Endothelial cell of umbilical vein (primary cell): ENCODE measurements at regions not wholly inside any gene's neighbourhood (a gene's known extent, or its start where the extent isn't known, plus 50 kb on each side); places are given as distances from the start of the nearest gene placed in this dataset.

ENCODE experiments used
- BruUV-seq: library from RNA; stranded (reverse); fragments of 400-500 nt; replicated peaks from 2 replicates; lab custom pipeline; 2021; lab: Mats Ljungman, UMichigan
- CTCF ChIA-PET: fragments of 300-600, 350-600 bp; sonication (Branson Sonifier 250); formaldehyde crosslinking; loops from one replicate; lab custom pipeline; 2021; ENCODE audit warnings: antibody characterized with exemption, inconsistent platforms; lab: Charles Lee
- POLR2A ChIA-PET: fragments of 300-600, 350-600 bp; sonication (Branson Sonifier 250); formaldehyde crosslinking; loops from one replicate; lab custom pipeline; 2021; ENCODE audit warnings: antibody characterized with exemption, inconsistent platforms; lab: Charles Lee
- DNase-seq: peaks from one replicate; pipeline ENCODE4 v3.0.0-alpha.2; 2011; ENCODE audit warnings: low read depth, low spot score
- FAIRE-seq: peaks from 2 replicates; lab custom pipeline; 2011; peaks lifted over from hg19 to GRCh38; lab: Jason Lieb, UNC
- H2AFZ ChIP-seq: 2 replicates; pipeline ENCODE4 v1.6.0; 2012; ENCODE audit warnings: low read depth, low read length, control low read depth, inconsistent platforms
- H3K27ac ChIP-seq: 2 replicates; pipeline ENCODE4 v1.5.1; 2011; ENCODE audit warnings: low read depth, mild to moderate bottlenecking, control low read depth, low read length, moderate library complexity; ENCODE audit not compliant: insufficient read depth
- H3K27me3 ChIP-seq, 2 experiments: 2 replicates each; pipeline versions ENCODE4 v1.6.0 to v1.6.1; 2011; ENCODE audit warnings: low read length in 2 of 2, mixed read lengths in 1 of 2; ENCODE audit not compliant: control insufficient read depth in 2 of 2, insufficient read depth in 2 of 2
- H3K36me3 ChIP-seq, 2 experiments: 2 replicates in 1 of 2; 3 replicates in 1 of 2; pipeline ENCODE4 v1.5.1; 2011; ENCODE audit warnings: low read length in 2 of 2, mild to moderate bottlenecking in 1 of 2, moderate library complexity in 1 of 2; ENCODE audit not compliant: control insufficient read depth in 2 of 2, insufficient read depth in 2 of 2; ENCODE audit errors: extremely low read depth in 1 of 2
- H3K4me1 ChIP-seq: 3 replicates; pipeline ENCODE4 v1.5.1; 2011; ENCODE audit warnings: mild to moderate bottlenecking, low read length; ENCODE audit not compliant: control insufficient read depth, insufficient read depth; ENCODE audit errors: extremely low read depth
- H3K4me2 ChIP-seq: 2 replicates; pipeline ENCODE4 v1.6.1; 2011; ENCODE audit warnings: low read length, control low read depth, mixed read lengths; ENCODE audit not compliant: insufficient read depth
- H3K4me3 ChIP-seq, 3 experiments: fragments of 200-600 bp in 1 of 3; sonication (generic), shearing (Covaris generic) in 1 of 3; replicated peaks in 1 of 3; 2 replicates each; pipeline ENCODE4 v1.5.1; 2011 to 2016; ENCODE audit warnings: control low read depth in 3 of 3, low read length in 3 of 3, mild to moderate bottlenecking in 2 of 3, inconsistent platforms in 1 of 3, low read depth in 1 of 3, moderate library complexity in 1 of 3; ENCODE audit not compliant: insufficient read depth in 1 of 3
- H3K79me2 ChIP-seq: 2 replicates; pipeline ENCODE4 v1.6.0; 2012; ENCODE audit warnings: low read length, inconsistent platforms; ENCODE audit not compliant: control insufficient read depth, insufficient read depth
- H3K9ac ChIP-seq: replicated peaks from 2 replicates; pipeline ENCODE3; 2011; ENCODE audit warnings: low read length, control low read depth; ENCODE audit not compliant: insufficient read depth; ENCODE audit errors: extremely low read depth
- H3K9me1 ChIP-seq: replicated peaks from 3 replicates; pipeline ENCODE4 v1.6.0; 2011; ENCODE audit warnings: mild to moderate bottlenecking, low read length; ENCODE audit not compliant: control insufficient read depth, insufficient read depth; ENCODE audit errors: extremely low read depth
- H3K9me3 ChIP-seq: replicated peaks from 2 replicates; pipeline ENCODE4 v1.5.1; 2012; ENCODE audit warnings: low read length, inconsistent platforms; ENCODE audit not compliant: control insufficient read depth, insufficient read depth
- H4K20me1 ChIP-seq: replicated peaks from 2 replicates; pipeline ENCODE3; 2011; ENCODE audit warnings: mild to moderate bottlenecking, low read length; ENCODE audit not compliant: control insufficient read depth, insufficient read depth; ENCODE audit errors: extremely low read depth
- CTCF ChIP-seq, 2 donors: IDR thresholded peaks; 1 replicate in 1 of 2; 2 replicates in 1 of 2; pipeline ENCODE4 v1.5.1; 2011; ENCODE audit warnings: low read length in 2 of 2, mild to moderate bottlenecking in 2 of 2, moderate library complexity in 2 of 2, control low read depth in 1 of 2, inconsistent platforms in 1 of 2, low read depth in 1 of 2; ENCODE audit not compliant: insufficient read depth in 1 of 2; ENCODE audit errors: extremely low read depth in 1 of 2
- EZH2 ChIP-seq: IDR thresholded peaks from 2 replicates; pipeline ENCODE4 v1.6.1; 2012; ENCODE audit warnings: borderline replicate concordance, low read depth, mild to moderate bottlenecking, moderate library complexity, low read length, inconsistent platforms; ENCODE audit not compliant: severe bottlenecking
- FOS ChIP-seq: IDR thresholded peaks from 2 replicates; pipeline ENCODE4 v1.6.1; 2011; ENCODE audit warnings: mild to moderate bottlenecking, low read length, moderate library complexity, borderline replicate concordance; ENCODE audit not compliant: insufficient read depth
- GATA2 ChIP-seq: IDR thresholded peaks from 2 replicates; pipeline ENCODE4 v1.7.0; 2011; ENCODE audit warnings: low read depth, mild to moderate bottlenecking, moderate library complexity, mixed read lengths, low read length; ENCODE audit not compliant: insufficient read length, insufficient read depth
- JUN ChIP-seq: IDR thresholded peaks from 2 replicates; pipeline ENCODE4 v1.6.1; 2011; ENCODE audit warnings: borderline replicate concordance, low read depth; ENCODE audit not compliant: insufficient read length, insufficient read depth
- MAX ChIP-seq: IDR thresholded peaks from 2 replicates; pipeline ENCODE4 v1.6.1; 2011; ENCODE audit not compliant: insufficient read depth, insufficient read length
- MYC ChIP-seq: IDR thresholded peaks from one replicate; pipeline ENCODE4 v1.6.1; 2011; ENCODE audit warnings: mild to moderate bottlenecking, low read depth, low read length
- POLR2A ChIP-seq: IDR thresholded peaks from 2 replicates; pipeline ENCODE4 v1.6.1; 2012; ENCODE audit warnings: low read depth, mild to moderate bottlenecking, control low read depth, low read length
- POLR2AphosphoS5 ChIP-seq: IDR thresholded peaks from 2 replicates; pipeline ENCODE4 v1.6.1; 2012; ENCODE audit warnings: low read depth, mild to moderate bottlenecking, control low read depth, low read length, moderate library complexity; ENCODE audit not compliant: insufficient read depth
- dilution Hi-C: fragments of 300-500 bp; cut with MboI; formaldehyde crosslinking; loops from one replicate; pipeline ENCODE4 v1.15.0; 2019; ENCODE audit warnings: low sequenced_read_pairs; ENCODE audit not compliant: extremely low pct_ligation_motif_present
- intact Hi-C: fragments of 100-400 bp; cut with micrococcal nuclease; formaldehyde crosslinking; loops from one replicate; pipeline ENCODE4 v1.10.0; 2022

DNA sequence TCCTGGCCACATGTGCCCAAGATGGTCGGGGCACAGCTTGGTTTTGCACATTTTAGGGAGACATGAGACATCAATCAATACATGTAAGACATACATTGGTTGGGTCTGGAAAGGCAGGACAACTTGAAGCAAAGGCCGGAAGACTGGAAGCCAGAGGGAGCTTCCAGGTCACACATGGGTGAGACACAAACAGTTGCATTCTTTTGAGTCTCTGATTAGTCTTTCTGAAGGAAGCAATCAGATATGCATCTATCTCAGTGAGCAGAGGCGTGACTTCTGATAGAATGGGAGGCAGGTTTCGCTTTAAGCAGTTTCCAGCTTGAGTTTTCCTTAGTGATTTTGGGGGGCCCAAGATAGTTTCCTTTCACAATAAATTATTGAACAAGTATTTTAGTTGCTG lies 172.5 kb downstream of the RASEF start:
- Histone ChIP-seq H2AFZ (no peak overlapping the region), H3K4me3 (no peak overlapping the region), H3K9me3 (no peaks in the 10 kb centered on the region), H3K4me1 (no peaks in the 10 kb centered on the region), H3K9ac (no peak overlapping the region), H3K27me3 (no peaks in the 10 kb centered on the region), H3K36me3 (no peaks in the 10 kb centered on the region), H4K20me1 (no peaks in the 10 kb centered on the region), H3K4me2 (no peak overlapping the region), H3K27ac (no peak overlapping the region), H3K79me2 (no peaks in the 10 kb centered on the region), H3K9me1 (no peaks in the 10 kb centered on the region)
- FAIRE-seq (no peak), DNase-seq (no peak)
- ChIA-PET CTCF (no interaction called here), POLR2A (no interaction called here)
- BruUV-seq = no TSS peak
- intact Hi-C loops = no loop called here
- dilution Hi-C loops = no loop called here
- TF ChIP-seq CTCF (IDR thresholded peaks at IDR 0.05; ENCODE audit: extremely low read depth in 1 of 2, insufficient read depth in 1 of 2, low read depth in 1 of 2, low read length in 2 of 2) (no peak), JUN (no peak), MAX (no peak), POLR2AphosphoS5 (no peak), FOS (no peak), POLR2A (no peak), MYC (no peak), GATA2 (no peak), EZH2 (no peak)
